SK-N-SH treated with all-trans-retinoic acid at 6 μM for 48 hours (cell line): ENCODE measurements at regions not wholly inside any gene's neighbourhood (a gene's known extent, or its start where the extent isn't known, plus 50 kb on each side); places are given as distances from the start of the nearest gene placed in this dataset.
"Not testable (repeated sequence)": the region's sequence is repeated elsewhere in the genome, so short reads cannot be mapped to it uniquely, and the experiment has no call there.

Source experiments
- TOX ChIP-seq: fragments of 250-450 bp; sonication (Bioruptor Pico); IDR thresholded peaks from 2 replicates; pipeline ENCODE4 v1.8.0; 2021; ENCODE audit warnings: mild to moderate bottlenecking, moderate library complexity, borderline replicate concordance
- TF ChIP-seq, protein P1 (sequence below): fragments of 250-450 bp; sonication (Bioruptor Pico); IDR thresholded peaks from 2 replicates; pipeline ENCODE4 v1.8.0; 2020; ENCODE audit warnings: mild to moderate bottlenecking, moderate library complexity, borderline replicate concordance

DNA sequence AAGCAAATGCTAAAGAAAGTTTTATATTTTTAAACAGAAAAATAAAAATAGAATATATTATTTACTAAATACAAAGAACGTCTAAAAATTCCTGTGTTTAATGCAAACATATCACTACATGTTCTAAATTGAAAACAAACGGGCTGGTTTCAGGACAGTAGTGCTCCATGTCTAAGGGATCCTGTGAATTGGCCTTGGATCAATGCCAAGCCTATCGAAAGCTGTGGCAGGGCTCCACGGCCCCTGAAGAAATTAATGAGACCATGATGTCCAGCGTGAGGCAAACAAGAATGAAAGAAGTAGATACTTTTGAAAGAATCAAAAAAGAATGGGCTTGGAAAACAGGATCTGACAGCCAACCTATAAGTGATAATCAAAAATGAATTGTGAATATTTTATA, 283.4 kb upstream of the RAI14 start:
- TF ChIP-seq, protein P1, sequence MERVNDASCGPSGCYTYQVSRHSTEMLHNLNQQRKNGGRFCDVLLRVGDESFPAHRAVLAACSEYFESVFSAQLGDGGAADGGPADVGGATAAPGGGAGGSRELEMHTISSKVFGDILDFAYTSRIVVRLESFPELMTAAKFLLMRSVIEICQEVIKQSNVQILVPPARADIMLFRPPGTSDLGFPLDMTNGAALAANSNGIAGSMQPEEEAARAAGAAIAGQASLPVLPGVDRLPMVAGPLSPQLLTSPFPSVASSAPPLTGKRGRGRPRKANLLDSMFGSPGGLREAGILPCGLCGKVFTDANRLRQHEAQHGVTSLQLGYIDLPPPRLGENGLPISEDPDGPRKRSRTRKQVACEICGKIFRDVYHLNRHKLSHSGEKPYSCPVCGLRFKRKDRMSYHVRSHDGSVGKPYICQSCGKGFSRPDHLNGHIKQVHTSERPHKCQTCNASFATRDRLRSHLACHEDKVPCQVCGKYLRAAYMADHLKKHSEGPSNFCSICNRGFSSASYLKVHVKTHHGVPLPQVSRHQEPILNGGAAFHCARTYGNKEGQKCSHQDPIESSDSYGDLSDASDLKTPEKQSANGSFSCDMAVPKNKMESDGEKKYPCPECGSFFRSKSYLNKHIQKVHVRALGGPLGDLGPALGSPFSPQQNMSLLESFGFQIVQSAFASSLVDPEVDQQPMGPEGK (CRISPR knock-in tag), result not testable (repeated sequence)
- TF ChIP-seq TOX (CRISPR knock-in tag), result not testable (repeated sequence)
